OCI-LY7 (cell line): ENCODE measurements at regions not wholly inside any gene's neighbourhood (a gene's known extent, or its start where the extent isn't known, plus 50 kb on each side); places are given as distances from the start of the nearest gene placed in this dataset.

ENCODE experiments used
- EZH2phosphoT487 ChIP-seq: fragments of 200-600 bp; sonication (generic); IDR thresholded peaks from 2 replicates; pipeline ENCODE4 v1.6.1; 2018; ENCODE audit warnings: low read depth, borderline replicate concordance, mild to moderate bottlenecking, mixed run types, antibody characterized with exemption, low read length, moderate library complexity, mixed read lengths
- TF ChIP-seq, protein P1 (sequence below): fragments of 200-600 bp; sonication (generic); conservative IDR thresholded peaks from 2 replicates; pipeline ENCODE4 v1.5.1; 2014; ENCODE audit warnings: mild to moderate bottlenecking, antibody characterized with exemption, low read length, moderate library complexity, mixed read lengths

DNA sequence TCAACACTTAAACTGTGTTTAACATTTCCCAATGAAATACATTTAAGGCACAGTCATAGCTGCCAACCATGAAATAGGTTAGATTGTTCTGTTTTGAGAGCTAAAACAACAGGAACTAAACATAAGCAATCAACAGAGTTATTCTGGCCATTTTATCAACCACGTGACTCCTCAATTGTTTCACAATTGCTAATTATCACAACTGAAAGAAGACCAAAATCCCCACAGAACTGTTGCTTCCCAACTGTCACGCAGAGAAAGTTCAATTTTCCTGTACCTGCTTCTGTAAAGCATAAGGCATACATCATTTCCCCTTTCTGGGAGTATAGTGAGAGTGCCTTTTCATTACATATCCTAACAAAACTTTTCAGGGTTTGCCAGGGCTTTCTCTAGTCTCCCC, 248.6 kb downstream of the EPHA4 start:
- TF ChIP-seq, protein P1, sequence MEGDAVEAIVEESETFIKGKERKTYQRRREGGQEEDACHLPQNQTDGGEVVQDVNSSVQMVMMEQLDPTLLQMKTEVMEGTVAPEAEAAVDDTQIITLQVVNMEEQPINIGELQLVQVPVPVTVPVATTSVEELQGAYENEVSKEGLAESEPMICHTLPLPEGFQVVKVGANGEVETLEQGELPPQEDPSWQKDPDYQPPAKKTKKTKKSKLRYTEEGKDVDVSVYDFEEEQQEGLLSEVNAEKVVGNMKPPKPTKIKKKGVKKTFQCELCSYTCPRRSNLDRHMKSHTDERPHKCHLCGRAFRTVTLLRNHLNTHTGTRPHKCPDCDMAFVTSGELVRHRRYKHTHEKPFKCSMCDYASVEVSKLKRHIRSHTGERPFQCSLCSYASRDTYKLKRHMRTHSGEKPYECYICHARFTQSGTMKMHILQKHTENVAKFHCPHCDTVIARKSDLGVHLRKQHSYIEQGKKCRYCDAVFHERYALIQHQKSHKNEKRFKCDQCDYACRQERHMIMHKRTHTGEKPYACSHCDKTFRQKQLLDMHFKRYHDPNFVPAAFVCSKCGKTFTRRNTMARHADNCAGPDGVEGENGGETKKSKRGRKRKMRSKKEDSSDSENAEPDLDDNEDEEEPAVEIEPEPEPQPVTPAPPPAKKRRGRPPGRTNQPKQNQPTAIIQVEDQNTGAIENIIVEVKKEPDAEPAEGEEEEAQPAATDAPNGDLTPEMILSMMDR, result no peak
- no peak for TF ChIP-seq EZH2phosphoT487
